ENCODE measurements at regions not wholly inside any gene's neighbourhood (a gene's known extent, or its start where the extent isn't known, plus 50 kb on each side); places are given as distances from the start of the nearest gene placed in this dataset.
"Not testable (repeated sequence)": the region's sequence is repeated elsewhere in the genome, so short reads cannot be mapped to it uniquely, and the experiment has no call there.

DNA sequence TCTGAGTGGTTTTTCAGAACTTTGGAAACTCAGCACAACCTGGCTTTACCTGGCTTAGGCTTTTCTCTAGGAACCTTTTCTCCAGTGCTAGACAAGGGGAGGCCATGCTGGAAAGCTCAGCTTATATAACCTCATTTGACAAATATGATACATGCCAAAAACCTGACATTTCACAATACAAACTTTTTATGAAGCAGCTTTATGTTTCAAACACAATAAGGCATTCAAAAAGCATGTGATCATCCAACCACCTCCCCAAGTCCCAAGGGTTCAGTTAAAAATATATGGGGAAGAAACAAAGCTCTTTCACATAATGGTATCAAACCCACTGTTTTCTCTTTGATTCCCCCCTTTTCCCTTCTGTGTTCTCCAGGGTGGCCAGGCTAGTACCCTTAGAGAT, 63.7 kb downstream of the ZC3H11B start:
- no peak for ATAC-seq
- TF ChIP-seq CBX2 (IDR thresholded peaks at IDR 0.05; ENCODE audit: borderline replicate concordance, low read depth) (no peak), HOXB13 (CRISPR knock-in tag; IDR thresholded peaks at IDR 0.05; ENCODE audit: low read depth) (no peak), ESRRA (IDR thresholded peaks at IDR 0.05; ENCODE audit: borderline replicate concordance, low read length) (no peak), RAD21 (conservative IDR thresholded peaks at IDR 0.05 in 1 of 2, IDR thresholded peaks at IDR 0.05 in 1 of 2) (no peak), JUN (IDR thresholded peaks at IDR 0.05) (no peak), TP53 (CRISPR knock-in tag; IDR thresholded peaks at IDR 0.05) (no peak), BHLHE40 (IDR thresholded peaks at IDR 0.05; ENCODE audit: low read depth, low read length) (no peak), HOXB5 (CRISPR knock-in tag; IDR thresholded peaks at IDR 0.05) (no peak), POLR2AphosphoS2 (conservative IDR thresholded peaks at IDR 0.05; ENCODE audit: low read length) (no peak), SMC3 (IDR thresholded peaks at IDR 0.05) (no peak), TFCP2L1 (CRISPR knock-in tag; IDR thresholded peaks at IDR 0.05) (no peak), MAFK (IDR thresholded peaks at IDR 0.05; ENCODE audit: partially characterized antibody) (no peak), ZSCAN20 (CRISPR knock-in tag; IDR thresholded peaks at IDR 0.05) (no peak), FOSL2 (IDR thresholded peaks at IDR 0.05) (no peak), FOSL2 (CRISPR knock-in tag; IDR thresholded peaks at IDR 0.05) (no peak), PHF8 (IDR thresholded peaks at IDR 0.05; ENCODE audit: borderline replicate concordance, low read depth) (no peak), EHMT2 (IDR thresholded peaks at IDR 0.05; ENCODE audit: low read depth) (no peak), HEYL (CRISPR knock-in tag; IDR thresholded peaks at IDR 0.05) (no peak)
- TF ChIP-seq, protein P1, sequence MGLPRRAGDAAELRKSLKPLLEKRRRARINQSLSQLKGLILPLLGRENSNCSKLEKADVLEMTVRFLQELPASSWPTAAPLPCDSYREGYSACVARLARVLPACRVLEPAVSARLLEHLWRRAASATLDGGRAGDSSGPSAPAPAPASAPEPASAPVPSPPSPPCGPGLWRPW (IDR thresholded peaks at IDR 0.05) = no peak
- TF ChIP-seq, protein P2, sequence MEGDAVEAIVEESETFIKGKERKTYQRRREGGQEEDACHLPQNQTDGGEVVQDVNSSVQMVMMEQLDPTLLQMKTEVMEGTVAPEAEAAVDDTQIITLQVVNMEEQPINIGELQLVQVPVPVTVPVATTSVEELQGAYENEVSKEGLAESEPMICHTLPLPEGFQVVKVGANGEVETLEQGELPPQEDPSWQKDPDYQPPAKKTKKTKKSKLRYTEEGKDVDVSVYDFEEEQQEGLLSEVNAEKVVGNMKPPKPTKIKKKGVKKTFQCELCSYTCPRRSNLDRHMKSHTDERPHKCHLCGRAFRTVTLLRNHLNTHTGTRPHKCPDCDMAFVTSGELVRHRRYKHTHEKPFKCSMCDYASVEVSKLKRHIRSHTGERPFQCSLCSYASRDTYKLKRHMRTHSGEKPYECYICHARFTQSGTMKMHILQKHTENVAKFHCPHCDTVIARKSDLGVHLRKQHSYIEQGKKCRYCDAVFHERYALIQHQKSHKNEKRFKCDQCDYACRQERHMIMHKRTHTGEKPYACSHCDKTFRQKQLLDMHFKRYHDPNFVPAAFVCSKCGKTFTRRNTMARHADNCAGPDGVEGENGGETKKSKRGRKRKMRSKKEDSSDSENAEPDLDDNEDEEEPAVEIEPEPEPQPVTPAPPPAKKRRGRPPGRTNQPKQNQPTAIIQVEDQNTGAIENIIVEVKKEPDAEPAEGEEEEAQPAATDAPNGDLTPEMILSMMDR (IDR thresholded peaks at IDR 0.05) = no peak
- TF ChIP-seq, protein P3, sequence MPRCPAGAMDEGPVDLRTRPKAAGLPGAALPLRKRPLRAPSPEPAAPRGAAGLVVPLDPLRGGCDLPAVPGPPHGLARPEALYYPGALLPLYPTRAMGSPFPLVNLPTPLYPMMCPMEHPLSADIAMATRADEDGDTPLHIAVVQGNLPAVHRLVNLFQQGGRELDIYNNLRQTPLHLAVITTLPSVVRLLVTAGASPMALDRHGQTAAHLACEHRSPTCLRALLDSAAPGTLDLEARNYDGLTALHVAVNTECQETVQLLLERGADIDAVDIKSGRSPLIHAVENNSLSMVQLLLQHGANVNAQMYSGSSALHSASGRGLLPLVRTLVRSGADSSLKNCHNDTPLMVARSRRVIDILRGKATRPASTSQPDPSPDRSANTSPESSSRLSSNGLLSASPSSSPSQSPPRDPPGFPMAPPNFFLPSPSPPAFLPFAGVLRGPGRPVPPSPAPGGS (IDR thresholded peaks at IDR 0.05) = no peak
- DNase-seq (ENCODE audit: low read depth in 1 of 2, low spot score in 1 of 2) = no peak
- Histone ChIP-seq H3K4me2 (no peak overlapping the region), H3K4me3 (no peak overlapping the region), H3K27ac (no peak overlapping the region), H3K9me3 (no peaks in the 10 kb centered on the region), H3K4me1 (peaks cover 5% of the 10 kb centered on the region; the same call in 1 of the 3 replicates)
- POLR2A ChIA-PET = no interaction called here
- FAIRE-seq = no peak
- CTCF ChIA-PET = interaction anchor here (1.0 kb wide), 1 partner anchor 1250 kb away, joined by 3 read pairs; no protein-coding TSS in a partner anchor

DNA sequence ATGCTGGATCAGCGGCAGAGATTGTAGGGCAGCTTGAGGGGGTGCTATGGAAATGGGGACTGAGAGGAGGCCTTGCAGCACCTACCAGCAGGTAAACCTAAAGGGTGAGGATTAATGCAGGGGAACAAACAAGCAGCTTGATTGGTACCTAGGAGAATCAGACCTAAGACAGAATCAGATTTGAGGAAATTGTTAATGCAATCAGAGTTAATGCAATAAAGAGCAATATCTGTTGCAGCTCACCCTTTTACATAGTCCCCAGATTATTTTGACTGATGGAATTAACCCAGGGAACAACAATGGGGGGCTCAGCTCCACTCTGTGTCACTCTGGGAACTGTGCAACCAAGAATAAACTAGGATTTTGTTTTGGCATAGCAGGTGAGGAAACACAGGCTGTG, 64.5 kb downstream of the ZC3H11B start:
- no peaks in the 10 kb centered on the region for H3K9me3 ChIP-seq
- CTCF ChIA-PET = no interaction called here
- no peak for TF ChIP-seq RNF2 (IDR thresholded peaks at IDR 0.05; ENCODE audit: borderline replicate concordance, low read depth)
- TF ChIP-seq, protein P4, sequence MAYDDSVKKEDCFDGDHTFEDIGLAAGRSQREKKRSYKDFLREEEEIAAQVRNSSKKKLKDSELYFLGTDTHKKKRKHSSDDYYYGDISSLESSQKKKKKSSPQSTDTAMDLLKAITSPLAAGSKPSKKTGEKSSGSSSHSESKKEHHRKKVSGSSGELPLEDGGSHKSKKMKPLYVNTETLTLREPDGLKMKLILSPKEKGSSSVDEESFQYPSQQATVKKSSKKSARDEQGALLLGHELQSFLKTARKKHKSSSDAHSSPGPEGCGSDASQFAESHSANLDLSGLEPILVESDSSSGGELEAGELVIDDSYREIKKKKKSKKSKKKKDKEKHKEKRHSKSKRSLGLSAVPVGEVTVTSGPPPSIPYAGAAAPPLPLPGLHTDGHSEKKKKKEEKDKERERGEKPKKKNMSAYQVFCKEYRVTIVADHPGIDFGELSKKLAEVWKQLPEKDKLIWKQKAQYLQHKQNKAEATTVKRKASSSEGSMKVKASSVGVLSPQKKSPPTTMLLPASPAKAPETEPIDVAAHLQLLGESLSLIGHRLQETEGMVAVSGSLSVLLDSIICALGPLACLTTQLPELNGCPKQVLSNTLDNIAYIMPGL (CRISPR knock-in tag; IDR thresholded peaks at IDR 0.05; ENCODE audit: borderline replicate concordance) = no peak
- no peak for TF ChIP-seq HOXA7 (CRISPR knock-in tag; IDR thresholded peaks at IDR 0.05)
- TF ChIP-seq, protein P5, sequence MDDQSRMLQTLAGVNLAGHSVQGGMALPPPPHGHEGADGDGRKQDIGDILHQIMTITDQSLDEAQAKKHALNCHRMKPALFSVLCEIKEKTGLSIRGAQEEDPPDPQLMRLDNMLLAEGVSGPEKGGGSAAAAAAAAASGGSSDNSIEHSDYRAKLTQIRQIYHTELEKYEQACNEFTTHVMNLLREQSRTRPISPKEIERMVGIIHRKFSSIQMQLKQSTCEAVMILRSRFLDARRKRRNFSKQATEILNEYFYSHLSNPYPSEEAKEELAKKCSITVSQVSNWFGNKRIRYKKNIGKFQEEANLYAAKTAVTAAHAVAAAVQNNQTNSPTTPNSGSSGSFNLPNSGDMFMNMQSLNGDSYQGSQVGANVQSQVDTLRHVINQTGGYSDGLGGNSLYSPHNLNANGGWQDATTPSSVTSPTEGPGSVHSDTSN (IDR thresholded peaks at IDR 0.05) = no peak
- H3K4me2 ChIP-seq = no peak overlapping the region
- no peak for DNase-seq (ENCODE audit: low read depth in 1 of 2, low spot score in 1 of 2)
- POLR2A ChIA-PET = no interaction called here
- 92% methylated on average over 1 of the region's 1 CpG for WGBS (ENCODE audit: missing lambda C conversion rate)
- no peak for ATAC-seq
- FAIRE-seq = no peak
- H3K4me3 ChIP-seq = no peak overlapping the region
- peaks cover 5% of the 10 kb centered on the region; the same call in 1 of the 3 replicates for H3K4me1 ChIP-seq
- no peak overlapping the region for H3K27ac ChIP-seq

DNA sequence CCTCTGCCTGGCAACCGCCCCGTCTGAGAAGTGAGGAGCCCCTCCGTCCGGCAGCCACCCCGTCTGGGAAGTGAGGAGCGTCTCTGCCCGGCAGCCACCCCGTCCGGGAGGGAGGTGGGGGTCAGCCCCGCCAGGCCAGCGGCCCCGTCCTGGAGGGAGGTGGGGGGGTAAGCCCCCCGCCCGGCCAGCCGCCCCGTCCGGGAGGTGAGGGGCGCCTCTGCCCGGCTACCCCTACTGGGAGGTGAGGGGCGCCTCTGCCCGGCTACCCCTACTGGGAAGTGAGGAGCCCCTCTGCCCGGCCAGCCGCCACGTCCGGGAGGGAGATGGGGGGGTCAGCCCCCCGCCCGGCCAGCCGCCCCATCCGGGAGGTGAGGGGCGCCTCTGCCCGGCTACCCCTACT, 67.1 kb downstream of the ZC3H11B start:
- DNase-seq (ENCODE audit: low read depth in 1 of 2, low spot score in 1 of 2); H3K27ac ChIP-seq; H3K4me1 ChIP-seq; H3K4me3 ChIP-seq; POLR2A ChIA-PET; H3K4me2 ChIP-seq; ATAC-seq; CTCF ChIA-PET; FAIRE-seq; H3K9me3 ChIP-seq: not testable (repeated sequence)
- no CpG with 5 or more reads among the region's 31 CpGs for WGBS (ENCODE audit: missing lambda C conversion rate)

All from A549 (cell line).